ENCODE measurements at regions not wholly inside any gene's neighbourhood (a gene's known extent, or its start where the extent isn't known, plus 50 kb on each side); places are given as distances from the start of the nearest gene placed in this dataset.

GRCh38 chr19:30745476-30745985, 373.3 kb downstream of the ZNF536 start:
- TF ChIP-seq ZNF263 (CRISPR knock-in tag; IDR thresholded peaks at IDR 0.05; ENCODE audit: low read depth) (no peak), HMGA2 (CRISPR knock-in tag; IDR thresholded peaks at IDR 0.05) (no peak), SP1 (CRISPR knock-in tag; conservative IDR thresholded peaks at IDR 0.05) (no peak), FOXJ3 (CRISPR knock-in tag; IDR thresholded peaks at IDR 0.05; ENCODE audit: borderline replicate concordance) (no peak), CREB1 (CRISPR knock-in tag; IDR thresholded peaks at IDR 0.05) (no peak), MAX (CRISPR knock-in tag; IDR thresholded peaks at IDR 0.05) (no peak)
- TF ChIP-seq, protein P1, sequence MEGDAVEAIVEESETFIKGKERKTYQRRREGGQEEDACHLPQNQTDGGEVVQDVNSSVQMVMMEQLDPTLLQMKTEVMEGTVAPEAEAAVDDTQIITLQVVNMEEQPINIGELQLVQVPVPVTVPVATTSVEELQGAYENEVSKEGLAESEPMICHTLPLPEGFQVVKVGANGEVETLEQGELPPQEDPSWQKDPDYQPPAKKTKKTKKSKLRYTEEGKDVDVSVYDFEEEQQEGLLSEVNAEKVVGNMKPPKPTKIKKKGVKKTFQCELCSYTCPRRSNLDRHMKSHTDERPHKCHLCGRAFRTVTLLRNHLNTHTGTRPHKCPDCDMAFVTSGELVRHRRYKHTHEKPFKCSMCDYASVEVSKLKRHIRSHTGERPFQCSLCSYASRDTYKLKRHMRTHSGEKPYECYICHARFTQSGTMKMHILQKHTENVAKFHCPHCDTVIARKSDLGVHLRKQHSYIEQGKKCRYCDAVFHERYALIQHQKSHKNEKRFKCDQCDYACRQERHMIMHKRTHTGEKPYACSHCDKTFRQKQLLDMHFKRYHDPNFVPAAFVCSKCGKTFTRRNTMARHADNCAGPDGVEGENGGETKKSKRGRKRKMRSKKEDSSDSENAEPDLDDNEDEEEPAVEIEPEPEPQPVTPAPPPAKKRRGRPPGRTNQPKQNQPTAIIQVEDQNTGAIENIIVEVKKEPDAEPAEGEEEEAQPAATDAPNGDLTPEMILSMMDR (IDR thresholded peaks at IDR 0.05) = no peak
